ENCODE measurements at regions not wholly inside any gene's neighbourhood (a gene's known extent, or its start where the extent isn't known, plus 50 kb on each side); places are given as distances from the start of the nearest gene placed in this dataset.

DNA sequence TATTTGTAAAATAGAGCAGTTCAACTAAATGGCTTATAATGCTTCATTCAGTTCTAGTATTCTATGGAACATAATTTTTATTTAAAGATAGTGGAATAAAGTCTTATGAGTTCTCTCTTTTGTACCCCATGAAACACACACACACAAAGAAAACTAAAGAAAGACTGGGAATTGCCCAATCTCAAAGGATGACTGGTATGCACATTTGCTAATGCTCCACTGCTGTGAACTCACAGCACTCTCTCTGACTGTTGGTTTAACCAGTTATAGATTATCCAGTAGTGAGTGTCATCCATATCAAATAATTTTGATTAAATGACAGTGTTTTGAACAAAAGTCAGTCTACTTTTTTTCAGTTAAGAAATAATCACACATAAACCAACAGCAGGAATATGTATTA, 1082.4 kb upstream of the B3GALT2 start:
- H3K9me3 Mint-ChIP-seq = peaks cover 0 to 6% of the 10 kb centered on the region in 2 donors
- H3K27ac Mint-ChIP-seq = no peak overlapping the region
- intact Hi-C loops (cut with micrococcal nuclease) = no loop called here
- H3K36me3 ChIP-seq (ENCODE audit: control insufficient read depth, insufficient read depth, low read length) = no peaks in the 10 kb centered on the region
- H3K27me3 Mint-ChIP-seq (ENCODE audit: low read depth in 2 of 2) = no peaks in the 10 kb centered on the region
- no peaks in the 10 kb centered on the region for H3K4me1 ChIP-seq (ENCODE audit: control insufficient read depth, insufficient read depth, low read length)
- H3K9me3 ChIP-seq (ENCODE audit: control insufficient read depth, insufficient read depth, low read length) = peaks cover 2% of the 10 kb centered on the region
- H3K4me3 ChIP-seq (ENCODE audit: low read length) = no peak overlapping the region
- H3K27me3 ChIP-seq (ENCODE audit: control insufficient read depth, insufficient read depth, low read length) = no peaks in the 10 kb centered on the region
- DNase-seq = no peak
- H3K36me3 Mint-ChIP-seq = no peaks in the 10 kb centered on the region
- H3K4me3 Mint-ChIP-seq = no peak overlapping the region
- ATAC-seq = no peak
- no peaks in the 10 kb centered on the region for H3K4me1 Mint-ChIP-seq
- TF ChIP-seq, protein P1, sequence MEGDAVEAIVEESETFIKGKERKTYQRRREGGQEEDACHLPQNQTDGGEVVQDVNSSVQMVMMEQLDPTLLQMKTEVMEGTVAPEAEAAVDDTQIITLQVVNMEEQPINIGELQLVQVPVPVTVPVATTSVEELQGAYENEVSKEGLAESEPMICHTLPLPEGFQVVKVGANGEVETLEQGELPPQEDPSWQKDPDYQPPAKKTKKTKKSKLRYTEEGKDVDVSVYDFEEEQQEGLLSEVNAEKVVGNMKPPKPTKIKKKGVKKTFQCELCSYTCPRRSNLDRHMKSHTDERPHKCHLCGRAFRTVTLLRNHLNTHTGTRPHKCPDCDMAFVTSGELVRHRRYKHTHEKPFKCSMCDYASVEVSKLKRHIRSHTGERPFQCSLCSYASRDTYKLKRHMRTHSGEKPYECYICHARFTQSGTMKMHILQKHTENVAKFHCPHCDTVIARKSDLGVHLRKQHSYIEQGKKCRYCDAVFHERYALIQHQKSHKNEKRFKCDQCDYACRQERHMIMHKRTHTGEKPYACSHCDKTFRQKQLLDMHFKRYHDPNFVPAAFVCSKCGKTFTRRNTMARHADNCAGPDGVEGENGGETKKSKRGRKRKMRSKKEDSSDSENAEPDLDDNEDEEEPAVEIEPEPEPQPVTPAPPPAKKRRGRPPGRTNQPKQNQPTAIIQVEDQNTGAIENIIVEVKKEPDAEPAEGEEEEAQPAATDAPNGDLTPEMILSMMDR (IDR thresholded peaks at IDR 0.05) = no peak
- H3K27ac ChIP-seq (ENCODE audit: low read length) = no peak overlapping the region

DNA sequence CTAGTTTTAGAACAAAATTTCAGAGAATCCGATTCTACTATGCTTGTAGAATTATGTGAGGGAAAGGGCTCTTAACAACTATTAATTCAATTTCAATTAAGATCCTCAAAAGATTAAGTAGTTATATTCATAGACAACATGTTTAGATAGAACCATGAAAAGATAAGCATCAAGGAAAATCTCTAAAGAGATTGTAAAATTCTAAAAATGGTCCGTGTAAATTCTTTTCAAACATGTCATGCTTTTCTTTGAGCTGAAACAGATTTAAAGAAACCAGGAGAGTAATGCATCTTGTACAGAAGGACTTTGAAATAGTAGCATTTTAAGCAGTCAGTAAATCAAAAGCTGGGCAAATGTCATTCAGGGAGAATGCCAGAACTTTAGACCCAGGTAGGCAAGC, 1080.6 kb upstream of the B3GALT2 start:
- Histone ChIP-seq H3K27ac (ENCODE audit: low read length) (no peak overlapping the region), H3K27me3 (ENCODE audit: control insufficient read depth, insufficient read depth, low read length) (no peaks in the 10 kb centered on the region), H3K4me1 (ENCODE audit: control insufficient read depth, insufficient read depth, low read length) (no peaks in the 10 kb centered on the region), H3K9me3 (ENCODE audit: control insufficient read depth, insufficient read depth, low read length) (peaks cover 2% of the 10 kb centered on the region), H3K36me3 (ENCODE audit: control insufficient read depth, insufficient read depth, low read length) (no peaks in the 10 kb centered on the region), H3K4me3 (ENCODE audit: low read length) (no peak overlapping the region)
- Mint-ChIP-seq H3K9me3 (peaks cover 2 to 6% of the 10 kb centered on the region in 2 donors), H3K27me3 (ENCODE audit: low read depth in 2 of 2) (no peaks in the 10 kb centered on the region), H3K27ac (no peak overlapping the region), H3K4me1 (no peaks in the 10 kb centered on the region), H3K36me3 (peaks cover 6% of the 10 kb centered on the region), H3K4me3 (no peak overlapping the region)
- DNase-seq = no peak
- ATAC-seq = no peak
- 83% methylated on average over 1 of the region's 2 CpGs for WGBS (ENCODE audit: insufficient coverage)
- TF ChIP-seq, protein P1 (IDR thresholded peaks at IDR 0.05) = no peak
- intact Hi-C loops (cut with micrococcal nuclease) = no loop called here

DNA sequence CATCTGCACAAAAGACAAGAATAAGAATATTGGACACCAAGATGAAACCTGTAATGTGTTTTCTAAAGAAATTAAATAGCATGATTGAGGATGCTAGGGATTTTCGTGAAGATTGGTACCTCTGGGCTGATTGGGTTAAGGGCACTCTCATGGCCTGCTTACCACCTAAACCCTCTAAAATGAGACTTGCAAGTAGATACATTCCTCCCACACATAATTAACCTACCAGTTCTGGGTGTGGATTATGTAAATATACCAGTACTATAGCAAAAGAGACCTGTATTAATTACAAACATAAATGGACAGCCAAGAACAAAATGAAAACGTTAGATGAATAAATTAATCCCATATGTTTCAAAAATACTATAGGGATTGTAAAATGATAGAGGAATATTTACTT, 1069.6 kb upstream of the B3GALT2 start:
- Mint-ChIP-seq H3K36me3 (no peaks in the 10 kb centered on the region), H3K27me3 (ENCODE audit: low read depth in 2 of 2) (no peaks in the 10 kb centered on the region), H3K9me3 (peaks cover 0 to 7% of the 10 kb centered on the region in 2 donors), H3K4me1 (no peaks in the 10 kb centered on the region), H3K4me3 (no peak overlapping the region), H3K27ac (no peak overlapping the region)
- TF ChIP-seq, protein P1 (IDR thresholded peaks at IDR 0.05) = no peak
- no peak for ATAC-seq
- intact Hi-C loops (cut with micrococcal nuclease) = no loop called here
- DNase-seq = no peak
- H3K36me3 ChIP-seq (ENCODE audit: control insufficient read depth, insufficient read depth, low read length) = no peaks in the 10 kb centered on the region
- 60% methylated on average over 1 of the region's 2 CpGs for WGBS (ENCODE audit: insufficient coverage)
- no peaks in the 10 kb centered on the region for H3K27me3 ChIP-seq (ENCODE audit: control insufficient read depth, insufficient read depth, low read length)
- no peaks in the 10 kb centered on the region for H3K9me3 ChIP-seq (ENCODE audit: control insufficient read depth, insufficient read depth, low read length)
- H3K27ac ChIP-seq (ENCODE audit: low read length) = no peak overlapping the region
- H3K4me1 ChIP-seq (ENCODE audit: control insufficient read depth, insufficient read depth, low read length) = no peaks in the 10 kb centered on the region
- no peak overlapping the region for H3K4me3 ChIP-seq (ENCODE audit: low read length)

DNA sequence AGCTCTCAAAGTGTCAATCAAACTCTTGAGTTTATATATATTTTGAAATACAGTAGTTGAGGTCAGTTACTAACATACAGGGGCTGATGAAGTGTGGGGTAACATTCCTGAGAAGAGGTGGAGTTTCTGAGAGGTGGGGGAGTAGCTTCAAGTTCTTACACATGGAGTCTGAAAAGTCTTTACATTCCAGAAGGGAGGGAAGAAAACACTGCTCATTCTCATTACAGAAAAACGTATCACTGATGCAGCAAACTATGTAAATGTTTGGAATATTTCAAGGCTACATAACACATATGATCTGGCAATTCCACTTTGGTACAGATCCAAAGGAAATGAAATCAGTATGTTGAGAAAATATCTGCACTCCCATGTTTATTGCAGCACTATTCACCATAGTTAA, 1065.8 kb upstream of the B3GALT2 start:
- H3K4me3 ChIP-seq (ENCODE audit: low read length) = no peak overlapping the region
- no peak overlapping the region for H3K27ac ChIP-seq (ENCODE audit: low read length)
- intact Hi-C loops (cut with micrococcal nuclease) = no loop called here
- no peaks in the 10 kb centered on the region for H3K36me3 ChIP-seq (ENCODE audit: control insufficient read depth, insufficient read depth, low read length)
- no peaks in the 10 kb centered on the region for H3K9me3 ChIP-seq (ENCODE audit: control insufficient read depth, insufficient read depth, low read length)
- DNase-seq = no peak
- no peaks in the 10 kb centered on the region for H3K27me3 ChIP-seq (ENCODE audit: control insufficient read depth, insufficient read depth, low read length)
- Mint-ChIP-seq H3K27me3 (ENCODE audit: low read depth in 2 of 2) (no peaks in the 10 kb centered on the region), H3K4me3 (no peak overlapping the region), H3K36me3 (no peaks in the 10 kb centered on the region), H3K4me1 (no peaks in the 10 kb centered on the region), H3K9me3 (peaks cover 0 to 5% of the 10 kb centered on the region in 2 donors), H3K27ac (no peak overlapping the region)
- no peaks in the 10 kb centered on the region for H3K4me1 ChIP-seq (ENCODE audit: control insufficient read depth, insufficient read depth, low read length)
- ATAC-seq = no peak
- no CpG with 5 or more reads among the region's 1 CpG for WGBS (ENCODE audit: insufficient coverage)
- TF ChIP-seq, protein P1 (IDR thresholded peaks at IDR 0.05) = no peak

All from natural killer cell (primary cell).